HT-29 (cell line): ENCODE measurements at regions not wholly inside any gene's neighbourhood (a gene's known extent, or its start where the extent isn't known, plus 50 kb on each side); places are given as distances from the start of the nearest gene placed in this dataset.
A peak's percentile ranks its signal among the peaks of the same experiment; 100 is the strongest.

Source experiments
- DNase-seq: peaks from one replicate; pipeline ENCODE4 v3.0.0-alpha.2; 2015; ENCODE audit warnings: low spot score

DNA sequence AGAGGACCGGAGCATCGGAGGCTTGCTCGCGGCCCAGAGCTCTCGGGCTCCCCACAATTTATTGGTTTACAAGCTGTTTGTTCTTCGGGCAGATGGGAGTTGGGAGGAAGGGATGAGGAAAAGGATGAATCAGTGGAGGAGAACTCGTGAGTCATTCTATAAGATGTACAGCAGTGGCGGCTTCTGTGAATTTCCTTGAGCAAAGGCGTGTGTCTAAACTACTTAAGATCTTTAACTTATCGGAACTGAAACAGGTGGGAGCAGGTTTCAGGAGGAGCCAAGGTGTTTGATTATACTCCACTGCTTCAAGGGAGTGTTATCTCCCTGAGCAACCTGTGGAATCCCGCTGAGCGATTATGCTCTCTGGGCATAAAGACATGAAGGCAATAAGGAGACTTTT, 50.5 kb upstream of the IBTK start:
- DNase-seq, result peak; percentile 51
